NCI-H748 treated with DMSO at 0.1 percent for 48 hours (cell line): ENCODE measurements at regions not wholly inside any gene's neighbourhood (a gene's known extent, or its start where the extent isn't known, plus 50 kb on each side); places are given as distances from the start of the nearest gene placed in this dataset.

Experiments
- DNase-seq: peaks from one replicate; lab custom pipeline; 2025; lab: John Stamatoyannopoulos, UW

- no peak for DNase-seq
Measured at GRCh38 chr3:10583798-10584708, 78.7 kb upstream of the ATP2B2 start.

GRCh38 chr3:10585945-10586344 lies 80.6 kb upstream of the ATP2B2 start:
- DNase-seq = no peak

GRCh38 chr3:10594915-10595314 lies 89.5 kb upstream of the ATP2B2 start:
- DNase-seq = no peak

- DNase-seq = no peak
Measured at GRCh38 chr3:10596746-10597448, 91.5 kb upstream of the ATP2B2 start.

GRCh38 chr3:10597733-10598132 lies 92.3 kb upstream of the ATP2B2 start:
- no peak for DNase-seq

- DNase-seq = no peak
Measured at GRCh38 chr3:10599017-10599416, 93.6 kb upstream of the ATP2B2 start.

GRCh38 chr3:10599444-10599843 lies 94.1 kb upstream of the ATP2B2 start:
- DNase-seq = no peak

- DNase-seq = no peak
Measured at GRCh38 chr3:10600296-10600714, 94.9 kb upstream of the ATP2B2 start.

GRCh38 chr3:10600726-10601125 lies 95.3 kb upstream of the ATP2B2 start:
- DNase-seq = no peak

GRCh38 chr3:10601151-10601856 lies 95.9 kb upstream of the ATP2B2 start:
- DNase-seq = no peak

GRCh38 chr3:10601857-10602230 lies 96.5 kb upstream of the ATP2B2 start:
- no peak for DNase-seq

GRCh38 chr3:10602271-10602670 lies 96.9 kb upstream of the ATP2B2 start:
- DNase-seq = no peak

- no peak for DNase-seq
Measured at GRCh38 chr3:10602769-10603768, 97.7 kb upstream of the ATP2B2 start.

- DNase-seq = no peak
Measured at GRCh38 chr3:10609134-10609533, 103.7 kb upstream of the ATP2B2 start.

- no peak for DNase-seq
Measured at GRCh38 chr3:10614168-10614567, 108.8 kb upstream of the ATP2B2 start.

- DNase-seq = no peak
Measured at GRCh38 chr3:10615715-10616114, 110.3 kb upstream of the ATP2B2 start.

- DNase-seq = no peak
Measured at GRCh38 chr3:10616321-10616720, 110.9 kb upstream of the ATP2B2 start.

- DNase-seq = no peak
Measured at GRCh38 chr3:10619989-10620832, 114.8 kb upstream of the ATP2B2 start.

GRCh38 chr3:10620833-10621082 lies 115.4 kb upstream of the ATP2B2 start:
- DNase-seq = no peak

GRCh38 chr3:10623578-10624275 lies 118.3 kb upstream of the ATP2B2 start:
- no peak for DNase-seq
